Caki2 (cell line): ENCODE measurements at regions not wholly inside any gene's neighbourhood (a gene's known extent, or its start where the extent isn't known, plus 50 kb on each side); places are given as distances from the start of the nearest gene placed in this dataset.
"Not testable (repeated sequence)": the region's sequence is repeated elsewhere in the genome, so short reads cannot be mapped to it uniquely, and the experiment has no call there.

Source experiments
- DNase-seq: peaks from one replicate; pipeline ENCODE4 v3.0.0-alpha.2; 2015; ENCODE audit warnings: low read depth
- in situ Hi-C: cut with HindIII; loops from 2 replicates; pipeline ENCODE4 v1.10.0; 2016; ENCODE audit warnings: low sequenced_read_pairs, low pct_unique_long_range_greater_than_20kb, mixed read lengths

- DNase-seq: no peak
Observed at GRCh38 chr2:144015655-144016245, 504.2 kb downstream of the ZEB2 start.

GRCh38 chr2:144015036-144015435, 504.9 kb downstream of the ZEB2 start:
- in situ Hi-C loops: no loop called here

More at GRCh38 chr2:144015655-144016245, 504.2 kb downstream of the ZEB2 start:
- in situ Hi-C loops: no loop called here

GRCh38 chr2:144014103-144014502, 505.8 kb downstream of the ZEB2 start:
- no peak for DNase-seq
- in situ Hi-C loops: no loop called here

More at GRCh38 chr2:144015036-144015435, 504.9 kb downstream of the ZEB2 start:
- DNase-seq: no peak

- no peak for DNase-seq
- in situ Hi-C loops: no loop called here
Observed at GRCh38 chr2:144012304-144012703, 507.6 kb downstream of the ZEB2 start.

- in situ Hi-C loops: no loop called here
- no peak for DNase-seq
Observed at GRCh38 chr2:144011553-144011952, 508.4 kb downstream of the ZEB2 start.

- DNase-seq: no peak
- in situ Hi-C loops: no loop called here
Observed at GRCh38 chr2:144011098-144011497, 508.8 kb downstream of the ZEB2 start.

- in situ Hi-C loops: no loop called here
- DNase-seq: no peak
Observed at GRCh38 chr2:144010096-144010836, 509.7 kb downstream of the ZEB2 start.

GRCh38 chr2:144006139-144006538, 513.8 kb downstream of the ZEB2 start:
- in situ Hi-C loops: no loop called here
- no peak for DNase-seq

GRCh38 chr2:144004742-144005141, 515.2 kb downstream of the ZEB2 start:
- no peak for DNase-seq
- in situ Hi-C loops: no loop called here

- in situ Hi-C loops: no loop called here
Observed at GRCh38 chr2:144003460-144004075, 516.4 kb downstream of the ZEB2 start.

GRCh38 chr2:143996974-143997373, 522.9 kb downstream of the ZEB2 start:
- DNase-seq: no peak
- in situ Hi-C loops: no loop called here

More at GRCh38 chr2:144003460-144004075, 516.4 kb downstream of the ZEB2 start:
- no peak for DNase-seq

- in situ Hi-C loops: no loop called here
- DNase-seq: no peak
Observed at GRCh38 chr2:143994961-143995360, 525.0 kb downstream of the ZEB2 start.

GRCh38 chr2:143991596-143991995, 528.3 kb downstream of the ZEB2 start:
- DNase-seq, in situ Hi-C loops: not testable (repeated sequence)

GRCh38 chr2:143988082-143988481, 531.8 kb downstream of the ZEB2 start:
- no peak for DNase-seq
- in situ Hi-C loops: no loop called here

- DNase-seq: no peak
- in situ Hi-C loops: no loop called here
Observed at GRCh38 chr2:143981428-143981827, 538.5 kb downstream of the ZEB2 start.

- no peak for DNase-seq
- in situ Hi-C loops: no loop called here
Observed at GRCh38 chr2:143977356-143977755, 542.6 kb downstream of the ZEB2 start.

- in situ Hi-C loops: no loop called here
Observed at GRCh38 chr2:143975216-143975615, 544.7 kb downstream of the ZEB2 start.

GRCh38 chr2:143974262-143974661, 545.7 kb downstream of the ZEB2 start:
- in situ Hi-C loops: no loop called here
- no peak for DNase-seq

More at GRCh38 chr2:143975216-143975615, 544.7 kb downstream of the ZEB2 start:
- DNase-seq: no peak

GRCh38 chr2:143968860-143969259, 551.1 kb downstream of the ZEB2 start:
- DNase-seq: no peak
- in situ Hi-C loops: no loop called here
